Heart right ventricle (tissue), 16 donors: ENCODE measurements at regions not wholly inside any gene's neighbourhood (a gene's known extent, or its start where the extent isn't known, plus 50 kb on each side); places are given as distances from the start of the nearest gene placed in this dataset.

ENCODE experiments used
- ATAC-seq, 8 donors: fragments of 200-7000 bp; cut with Tn5 transposase; one replicate each; pipeline ENCODE4 v1.9.1; 2020; ENCODE audit warnings: mild to moderate bottlenecking in 8 of 8, moderate library complexity in 8 of 8, moderate number of reproducible peaks in 1 of 8
- DNase-seq, 2 donors: peaks; one replicate each; pipeline ENCODE4 v3.0.0-alpha.2; 2020
- H3K27ac ChIP-seq, 10 donors: fragments of 200-600 bp; sonication (generic) in 2 of 10; one replicate each; pipeline versions ENCODE4 v1.5.0 to v1.8.0; 2020 to 2022; ENCODE audit warnings: mild to moderate bottlenecking in 3 of 10
- H3K27me3 ChIP-seq, 7 donors: fragments of 200-600 bp; one replicate each; pipeline ENCODE4 v1.8.0; 2021 to 2022; ENCODE audit warnings: mild to moderate bottlenecking in 2 of 7
- H3K36me3 ChIP-seq, 9 donors: fragments of 200-600 bp; sonication (generic) in 1 of 9; one replicate each; pipeline versions ENCODE4 v1.5.0 to v1.8.0; 2020 to 2022; ENCODE audit warnings: mild to moderate bottlenecking in 2 of 9
- H3K4me1 ChIP-seq, 9 donors: fragments of 200-600 bp; sonication (generic) in 1 of 9; one replicate each; pipeline versions ENCODE4 v1.5.0 to v1.8.0; 2020 to 2022; ENCODE audit warnings: mild to moderate bottlenecking in 4 of 9
- H3K4me3 ChIP-seq, 10 donors: fragments of 200-600 bp; sonication (generic) in 2 of 10; one replicate each; pipeline versions ENCODE4 v1.5.0 to v1.8.0; 2020 to 2022; ENCODE audit warnings: mild to moderate bottlenecking in 7 of 10, moderate library complexity in 2 of 10
- H3K9me3 ChIP-seq, 11 donors: fragments of 200-600 bp in 10 of 11; sonication (generic) in 2 of 11; one replicate each; pipeline versions ENCODE4 v1.5.0 to v1.8.0; 2013 to 2022; ENCODE audit warnings: mild to moderate bottlenecking in 2 of 11, control low read depth in 1 of 11, moderate library complexity in 1 of 11
- CTCF ChIP-seq, 9 donors: fragments of 200-600 bp; sonication (generic) in 2 of 9; IDR thresholded peaks; one replicate each; pipeline versions ENCODE4 v1.5.0 to v1.8.0; 2021 to 2022; ENCODE audit warnings: antibody characterized with exemption in 9 of 9, mild to moderate bottlenecking in 5 of 9, moderate library complexity in 1 of 9
- WGBS, 2 donors: extraction: QIAGEN DNeasy Blood & Tissue Kit; methylation state at CpG; one replicate each; pipeline ENCODE4 v1.1.7; 2013; ENCODE audit warnings: inconsistent platforms in 1 of 2; 5-methylcytosine and 5-hydroxymethylcytosine counted together
- intact Hi-C, 10 donors: fragments of 100-400 bp; cut with DNase I; formaldehyde crosslinking; loops; one replicate each; pipeline versions ENCODE4 v1.11.1 to v1.14.2; 2022
- donor health status: Arrhythmogenic right ventricular cardiomyopathy.
- donor health status: ischemic (EF 13 %, LVEDD 7.1; RV severe dilation, severe dysfunction).
- donor health status: healthy with polysubstance abuse.
- donor health status: DM: no; HTN: yes; CAD: no.
- donor health status: DM: no; HTN: no; CAD: no.
- donor health status: ischemic (EF 25% LVEDD 6.9; RV normal size, moderate dysfunction).
- donor health status: ischemic (EF 25% LVEDD 5.7; RV mildly dilated, moderate dysfunction).
- donor health status: healthy.
- donor health status: DM: yes; HTN: yes; CAD: no.
- donor health status: Ischemic cardiomyopathy.
- donor health status: ischemic (EF 35%, LVEDD 5.7; RV mildly dilated, moderate dysfunction).
- donor health status: nonischemic (EF 11% LVEDD 7.7; RV severe dilation, severe dysfunction).
- donor health status: DM: yes; HTN: yes; CAD: no.
- donor health status: PGD.
- donor health status: ischemic (EF 29% LVEDD 5.4; RV normal size, mild dysfunction).
- donor health status: nonischemic (EF 23%, LVEDD 6.1; RV moderate dilation, normal function).

GRCh38 chr18:39113790-39114189 is 1548.2 kb upstream of the CELF4 start:
- intact Hi-C loops = no loop called here
- Histone ChIP-seq H3K9me3 (no peaks in the 10 kb centered on the region), H3K27ac (no peak overlapping the region)

GRCh38 chr18:39105104-39105503 is 1539.5 kb upstream of the CELF4 start:
- no peak for ATAC-seq
- intact Hi-C loops = no loop called here
- WGBS, 2 donors = 68 to 74% methylated on average over 4 of the region's 4 CpGs
- Histone ChIP-seq H3K4me1 (no peaks in the 10 kb centered on the region), H3K36me3 (no peaks in the 10 kb centered on the region), H3K9me3 (no peaks in the 10 kb centered on the region), H3K4me3 (no peak overlapping the region), H3K27ac (no peak overlapping the region), H3K27me3 (no peaks in the 10 kb centered on the region)
- DNase-seq = no peak
- TF ChIP-seq CTCF (IDR thresholded peaks at IDR 0.05) = no peak

More at GRCh38 chr18:39113790-39114189, 1548.2 kb upstream of the CELF4 start:
- WGBS, 2 donors = 84 to 92% methylated on average over 1 of the region's 1 CpG
- no peak for TF ChIP-seq CTCF (IDR thresholded peaks at IDR 0.05)
- H3K4me3 ChIP-seq = no peak overlapping the region
- H3K27me3 ChIP-seq = no peaks in the 10 kb centered on the region
- H3K36me3 ChIP-seq = no peaks in the 10 kb centered on the region
- ATAC-seq = no peak
- no peak for DNase-seq
- H3K4me1 ChIP-seq = no peaks in the 10 kb centered on the region

GRCh38 chr18:39072970-39073369 is 1507.4 kb upstream of the CELF4 start:
- H3K36me3 ChIP-seq = no peaks in the 10 kb centered on the region
- intact Hi-C loops = no loop called here
- no peaks in the 10 kb centered on the region for H3K27me3 ChIP-seq
- no peak overlapping the region for H3K27ac ChIP-seq
- no peaks in the 10 kb centered on the region for H3K4me1 ChIP-seq
- DNase-seq = no peak
- ATAC-seq = no peak
- WGBS, 2 donors = 77 to 85% methylated on average over 3 of the region's 3 CpGs
- H3K4me3 ChIP-seq = no peak overlapping the region
- H3K9me3 ChIP-seq = peaks cover 0 to 2% (median 0%) of the 10 kb centered on the region in 11 donors
- TF ChIP-seq CTCF (IDR thresholded peaks at IDR 0.05) = no peak

- H3K27me3 ChIP-seq = no peaks in the 10 kb centered on the region
- no peak for TF ChIP-seq CTCF (IDR thresholded peaks at IDR 0.05)
- ATAC-seq (no peak), DNase-seq (no peak)
- no peak overlapping the region for H3K4me3 ChIP-seq
- no peaks in the 10 kb centered on the region for H3K36me3 ChIP-seq
- H3K27ac ChIP-seq = no peak overlapping the region
- intact Hi-C loops = no loop called here
- H3K4me1 ChIP-seq = no peaks in the 10 kb centered on the region
- 45 to 53% methylated on average over 1 of the region's 1 CpG for WGBS, 2 donors
- H3K9me3 ChIP-seq = peaks cover 0 to 5% (median 0%) of the 10 kb centered on the region in 11 donors
These were observed 1496.8 kb upstream of the CELF4 start for GRCh38 chr18:39062426-39062825.
